ENCODE measurements at regions not wholly inside any gene's neighbourhood (a gene's known extent, or its start where the extent isn't known, plus 50 kb on each side); places are given as distances from the start of the nearest gene placed in this dataset.
"Not testable (repeated sequence)": the region's sequence is repeated elsewhere in the genome, so short reads cannot be mapped to it uniquely, and the experiment has no call there.

DNA sequence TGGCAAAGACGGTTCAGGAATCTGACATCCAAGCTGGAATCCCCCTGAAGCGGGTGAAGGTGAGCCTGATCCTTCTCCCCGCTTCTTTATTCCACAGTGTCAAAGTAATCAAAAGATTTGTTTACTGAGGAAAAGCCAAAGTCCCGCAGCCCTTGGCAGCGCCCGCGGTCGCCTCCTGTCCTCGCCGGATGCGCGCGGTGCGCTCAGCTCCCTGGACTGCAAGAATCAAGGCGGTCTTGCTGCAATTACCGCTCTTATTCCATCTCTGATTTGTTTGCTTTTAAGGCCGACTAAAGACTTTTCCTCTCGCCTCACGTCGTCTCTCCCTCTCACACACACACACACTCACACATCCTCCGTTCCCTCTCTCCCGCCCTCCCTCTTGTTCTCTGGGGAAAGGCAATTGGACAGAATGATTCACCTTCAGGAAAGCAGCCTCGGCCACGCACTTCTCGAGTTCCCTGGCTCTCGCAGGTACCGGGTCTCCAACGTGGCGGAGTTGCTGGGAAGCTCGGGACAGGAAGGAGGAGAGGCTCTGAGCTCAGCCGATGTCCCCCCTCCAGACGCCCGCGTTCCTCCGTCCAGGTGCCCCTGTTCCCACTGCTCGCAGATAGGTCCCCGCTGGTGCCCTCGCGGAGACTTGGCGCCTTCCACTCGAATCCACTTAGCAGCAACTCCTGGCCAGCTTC, 68.6 kb upstream of the USP15 start:
- DNase-seq (ENCODE audit: low read depth in 2 of 2), result no peak

DNA sequence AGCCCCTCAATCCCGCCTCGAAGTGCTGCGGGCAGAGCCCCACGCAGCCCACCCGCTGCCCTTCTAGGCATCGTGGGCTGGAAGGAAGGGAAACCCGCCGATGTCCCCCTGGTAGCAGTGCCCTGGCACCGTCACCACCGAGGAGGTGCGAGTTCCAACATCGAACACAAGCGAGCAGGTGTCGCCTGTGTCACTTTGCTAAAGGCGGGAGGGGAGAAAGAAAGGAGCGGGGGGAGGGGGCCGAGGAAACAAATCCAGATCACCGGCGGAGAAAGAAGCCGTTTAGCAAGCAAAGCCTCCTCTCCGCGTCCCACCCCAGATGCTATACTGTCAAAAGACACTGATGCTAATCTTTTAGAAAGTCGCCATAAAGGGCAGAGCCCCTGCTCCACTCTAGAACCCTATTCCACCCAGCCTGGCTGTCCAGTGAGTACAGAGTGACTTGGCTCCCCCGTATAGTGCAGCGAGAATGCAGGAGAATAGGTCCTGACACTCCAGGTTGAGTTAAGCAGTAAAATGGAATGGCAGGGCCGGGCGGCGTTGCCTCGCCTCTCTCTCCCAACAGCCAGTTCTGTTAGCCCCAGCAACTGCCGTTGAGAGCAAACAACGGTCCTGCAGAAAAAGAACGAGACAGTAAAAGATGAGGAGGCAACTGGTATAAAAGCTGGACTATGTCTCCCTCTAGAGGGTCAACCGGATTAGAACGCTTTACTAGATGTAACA, 67.9 kb upstream of the USP15 start:
- peak in 1 of 2 donors; percentile 13 for DNase-seq (ENCODE audit: low read depth in 2 of 2)

DNA sequence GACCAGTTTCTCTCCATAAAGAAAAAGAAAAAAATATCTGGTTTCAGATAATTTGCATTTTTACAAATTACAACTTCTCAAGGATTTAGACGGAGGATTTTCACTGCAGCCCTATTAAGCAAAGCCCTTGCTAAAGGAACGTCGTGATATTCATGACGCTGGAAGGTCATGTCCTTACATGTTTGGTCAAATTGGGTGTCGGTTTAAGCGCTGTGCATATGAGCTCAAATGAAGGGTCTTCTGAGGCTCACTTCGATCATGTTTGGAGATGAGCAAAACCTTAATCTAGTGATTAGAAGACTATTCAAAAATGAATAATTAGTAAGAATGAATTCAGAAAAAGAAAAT, 67.3 kb upstream of the USP15 start:
- DNase-seq (ENCODE audit: low read depth in 2 of 2), result no peak

DNA sequence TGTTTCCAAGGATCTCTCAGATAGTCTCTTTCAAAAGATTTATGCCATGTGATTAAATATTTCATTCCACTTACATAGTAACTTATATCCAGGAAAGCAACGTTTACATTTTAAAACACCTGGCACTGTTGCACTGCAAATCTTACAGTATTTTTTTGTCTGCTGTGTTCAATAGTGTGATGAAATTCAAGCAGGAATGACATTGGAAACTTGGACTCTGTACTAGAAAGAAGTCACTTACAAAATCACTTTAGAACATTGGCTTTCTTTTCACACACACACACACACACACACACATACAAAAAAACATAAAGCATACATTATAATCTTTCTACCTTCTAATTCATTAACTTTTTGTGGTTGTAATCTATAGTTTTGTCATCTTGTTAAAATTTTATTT, 66.2 kb upstream of the USP15 start:
- no peak for DNase-seq (ENCODE audit: low read depth in 2 of 2)

DNA sequence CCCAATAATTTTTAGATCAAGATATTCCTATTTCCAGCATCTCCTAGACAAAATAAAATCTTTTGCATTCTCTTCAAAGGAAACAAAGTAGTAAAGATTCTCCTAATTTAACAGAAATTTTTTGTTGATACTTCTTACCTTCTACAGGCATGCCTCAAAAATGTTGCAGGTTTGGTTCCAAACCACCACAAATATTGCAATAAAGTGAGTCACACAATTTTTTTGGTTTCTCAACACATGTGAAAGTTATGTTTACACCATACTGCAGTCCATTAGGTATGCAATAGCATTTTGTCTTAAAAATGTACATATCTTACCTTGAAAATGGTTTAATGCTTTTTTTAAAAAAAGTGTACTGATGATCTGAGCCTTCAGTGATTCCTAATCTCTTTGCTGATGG, 65.6 kb upstream of the USP15 start:
- no peak for DNase-seq (ENCODE audit: low read depth in 2 of 2)

DNA sequence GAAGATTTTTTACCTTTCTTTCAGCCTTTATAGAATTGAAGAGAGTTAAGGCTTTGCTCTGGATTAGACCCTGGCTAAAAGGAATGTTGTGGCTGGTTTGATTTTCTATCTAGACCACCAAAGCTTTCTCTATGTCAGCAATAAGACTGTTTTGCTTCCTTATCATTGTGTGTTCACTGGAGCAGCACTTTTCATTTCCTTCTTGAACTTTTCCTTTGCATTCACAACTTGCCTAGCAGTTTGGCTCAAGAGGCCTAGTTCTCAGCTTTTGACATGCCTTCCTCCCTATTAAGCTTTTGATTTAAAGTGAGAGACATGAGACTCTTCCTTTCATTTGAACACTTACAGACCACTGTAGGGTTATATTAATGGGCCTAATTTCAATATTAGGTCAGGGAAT, 64.1 kb upstream of the USP15 start:
- DNase-seq (ENCODE audit: low read depth in 2 of 2), result no peak

DNA sequence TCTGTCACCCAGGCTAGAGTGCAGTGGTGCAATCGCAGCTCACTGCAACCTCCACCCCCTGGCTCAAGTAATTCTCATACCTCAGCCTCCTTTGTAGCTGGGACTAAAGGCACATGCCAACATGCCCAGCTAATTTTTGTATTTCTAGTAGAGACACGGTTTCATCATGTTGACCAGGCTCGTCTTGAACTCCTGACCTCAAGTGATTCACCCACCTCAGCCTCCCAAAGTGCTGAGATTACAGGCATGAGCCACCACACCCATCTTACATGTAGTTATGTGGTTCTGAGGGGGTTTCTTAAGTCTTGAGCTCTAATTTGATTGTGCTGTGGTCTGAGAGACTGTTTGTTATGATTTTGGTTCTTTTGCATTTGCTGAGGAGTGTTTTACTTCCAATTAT, 57.3 kb upstream of the USP15 start:
- not testable (repeated sequence) for DNase-seq (ENCODE audit: low read depth in 2 of 2)

DNA sequence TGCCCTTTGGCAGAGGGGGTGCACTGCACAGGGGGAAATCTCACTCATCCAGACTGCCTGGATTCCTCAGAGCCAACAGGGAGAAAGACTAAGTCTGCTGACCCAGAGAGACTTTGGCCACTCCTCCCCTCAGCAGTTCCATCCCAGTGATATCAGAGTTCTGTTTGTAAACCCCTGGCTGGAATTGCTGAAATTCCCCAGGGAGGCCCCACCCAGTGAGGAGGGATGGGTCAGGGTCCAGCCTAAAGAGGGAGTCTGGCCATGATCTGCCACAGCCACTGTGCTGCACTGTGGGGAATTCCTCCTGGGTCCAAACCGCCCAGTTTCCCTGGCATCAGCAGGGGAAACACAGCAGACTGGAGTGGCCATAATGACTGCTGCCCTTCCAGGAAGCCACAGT, 54.9 kb upstream of the USP15 start:
- DNase-seq (ENCODE audit: low read depth in 2 of 2), result no peak

DNA sequence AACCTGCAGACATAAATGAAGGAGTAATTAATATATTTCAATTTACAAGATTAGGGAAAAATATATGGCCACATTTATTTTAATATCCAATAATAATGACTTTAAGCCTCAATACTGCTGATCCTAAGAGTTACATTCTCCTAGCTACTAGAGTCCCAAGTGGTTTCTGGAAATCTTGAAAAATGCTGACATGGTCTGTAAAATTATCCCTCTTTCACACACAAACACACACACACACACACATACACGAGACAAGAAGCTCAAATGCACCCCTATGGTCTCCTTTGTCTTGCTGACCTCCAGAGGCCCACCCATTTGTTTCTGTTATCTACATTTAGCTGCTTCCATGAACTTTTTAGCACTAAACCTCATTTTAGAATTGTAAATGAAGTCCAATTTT, 53.0 kb upstream of the USP15 start:
- DNase-seq (ENCODE audit: low read depth in 2 of 2), result no peak

All from stimulated activated CD4-positive, alpha-beta T cell treated with anti-CD3 and anti-CD28 coated beads, Interleukin-1b, Interleukin-23, amount 100 ng/mL, for 1 hour (primary cell).